ENCODE measurements at regions not wholly inside any gene's neighbourhood (a gene's known extent, or its start where the extent isn't known, plus 50 kb on each side); places are given as distances from the start of the nearest gene placed in this dataset.

- Histone ChIP-seq H4K20me1 (ENCODE audit: control insufficient read depth, insufficient read depth) (no peaks in the 10 kb centered on the region), H3K4me3 (no peak overlapping the region), H3K9me3 (replicated peaks; ENCODE audit: control insufficient read depth, insufficient read depth, low read length) (no peaks in the 10 kb centered on the region), H3K4me2 (ENCODE audit: control insufficient read depth, insufficient read depth) (no peak overlapping the region), H3K9ac (ENCODE audit: control insufficient read depth, insufficient read depth, low read length) (no peak overlapping the region), H3K36me3 (ENCODE audit: control insufficient read depth in 2 of 2, insufficient read depth in 2 of 2, low read length in 1 of 2) (no peaks in the 10 kb centered on the region), H3K4me1 (ENCODE audit: control insufficient read depth, insufficient read depth, low read length) (no peaks in the 10 kb centered on the region), H3K27me3 (replicated peaks in 1 of 2; ENCODE audit: control insufficient read depth in 2 of 2, insufficient read depth in 2 of 2, low read length in 1 of 2) (no peaks in the 10 kb centered on the region), H3K27ac (ENCODE audit: control insufficient read depth, insufficient read depth) (no peak overlapping the region), H2AFZ (ENCODE audit: control insufficient read depth, low read depth, low read length) (no peak overlapping the region), H3K79me2 (ENCODE audit: control insufficient read depth, insufficient read depth, low read length) (no peaks in the 10 kb centered on the region)
- FAIRE-seq (no peak), DNase-seq (ENCODE audit: low read depth, low spot score) (no peak), ATAC-seq (no peak)
- in situ Hi-C loops (cut with MboI) (no loop called here), intact Hi-C loops (cut with micrococcal nuclease; ENCODE audit: unreplicated experiment) (no loop called here)
- ChIA-PET CTCF (no interaction called here), SMC1A (ENCODE audit: uncharacterized antibody, unreplicated experiment) (no interaction called here), RAD21 (ENCODE audit: unreplicated experiment) (no interaction called here), POLR2A (no interaction called here)
- no peak for TF ChIP-seq ZNF384 (IDR thresholded peaks at IDR 0.05; ENCODE audit: borderline replicate concordance, low read depth, low read length)
- 4% methylated on average over 1 of the region's 1 CpG for WGBS (ENCODE audit: insufficient coverage, insufficient replicate concordance, low lambda C conversion rate, missing lambda C conversion rate)
- BruUV-seq (replicated peaks): no TSS peak
These were observed 196.5 kb downstream of the NUAK1 start for GRCh38 chr12:105942281-105942680.

- ChIA-PET CTCF (no interaction called here), RAD21 (ENCODE audit: unreplicated experiment) (no interaction called here), SMC1A (ENCODE audit: uncharacterized antibody, unreplicated experiment) (no interaction called here), POLR2A (no interaction called here)
- Histone ChIP-seq H3K4me2 (ENCODE audit: control insufficient read depth, insufficient read depth) (no peak overlapping the region), H3K27ac (ENCODE audit: control insufficient read depth, insufficient read depth) (no peak overlapping the region), H3K4me3 (no peak overlapping the region), H3K9me3 (replicated peaks; ENCODE audit: control insufficient read depth, insufficient read depth, low read length) (no peaks in the 10 kb centered on the region), H3K79me2 (ENCODE audit: control insufficient read depth, insufficient read depth, low read length) (no peaks in the 10 kb centered on the region), H4K20me1 (ENCODE audit: control insufficient read depth, insufficient read depth) (no peaks in the 10 kb centered on the region), H3K9ac (ENCODE audit: control insufficient read depth, insufficient read depth, low read length) (no peak overlapping the region), H3K4me1 (ENCODE audit: control insufficient read depth, insufficient read depth, low read length) (no peaks in the 10 kb centered on the region), H2AFZ (ENCODE audit: control insufficient read depth, low read depth, low read length) (no peak overlapping the region), H3K36me3 (ENCODE audit: control insufficient read depth in 2 of 2, insufficient read depth in 2 of 2, low read length in 1 of 2) (no peaks in the 10 kb centered on the region), H3K27me3 (replicated peaks in 1 of 2; ENCODE audit: control insufficient read depth in 2 of 2, insufficient read depth in 2 of 2, low read length in 1 of 2) (no peaks in the 10 kb centered on the region)
- intact Hi-C loops (cut with micrococcal nuclease; ENCODE audit: unreplicated experiment): no loop called here
- no peak for DNase-seq (ENCODE audit: low read depth, low spot score)
- FAIRE-seq: no peak
- ATAC-seq: no peak
- TF ChIP-seq E2F8 (IDR thresholded peaks at IDR 0.05; ENCODE audit: low read depth, partially characterized antibody) (no peak), USF1 (IDR thresholded peaks at IDR 0.05; ENCODE audit: borderline replicate concordance, extremely low read length, insufficient read depth, low read depth, low read length) (peak; percentile 29), SUPT20H (IDR thresholded peaks at IDR 0.05; ENCODE audit: borderline replicate concordance, control insufficient read depth, low read depth, low read length) (no peak), NFYB (IDR thresholded peaks at IDR 0.05; ENCODE audit: insufficient read depth, low read depth, low read length) (0 out of 2 replicates have a peak, but pooled peaks have one; percentile 20)
- in situ Hi-C loops (cut with MboI): no loop called here
- 78% methylated on average over 1 of the region's 1 CpG for WGBS (ENCODE audit: insufficient coverage, insufficient replicate concordance, low lambda C conversion rate, missing lambda C conversion rate)
- BruUV-seq (replicated peaks): no TSS peak
These were observed 195.2 kb downstream of the NUAK1 start for GRCh38 chr12:105943525-105943924.
